HepG2 (cell line): ENCODE measurements at regions not wholly inside any gene's neighbourhood (a gene's known extent, or its start where the extent isn't known, plus 50 kb on each side); places are given as distances from the start of the nearest gene placed in this dataset.

Source experiments
- ATAC-seq: fragments of 200-7000 bp; cut with Tn5 transposase; 3 replicates; pipeline ENCODE4 v1.9.1; 2020; ENCODE audit warnings: mild to moderate bottlenecking, moderate library complexity
- BruUV-seq: library from RNA; stranded (reverse); fragments of 400-500 nt; replicated peaks from 2 replicates; lab custom pipeline; 2021; lab: Mats Ljungman, UMichigan
- CTCF ChIA-PET: fragments of 300-600 bp; formaldehyde crosslinking; extraction: SDS; loops from one replicate; lab custom pipeline; 2021; ENCODE audit warnings: low total read pairs, inconsistent platforms, low intra/inter-chr PET ratio; lab: Yijun Ruan, JAX
- POLR2A ChIA-PET: fragments of 350-600 bp; sonication (Branson Sonifier 250); formaldehyde crosslinking; loops from one replicate; lab custom pipeline; 2020; ENCODE audit warnings: antibody characterized with exemption, inconsistent platforms; lab: Yijun Ruan, JAX
- DNase-seq: peaks from one replicate; pipeline ENCODE4 v3.0.0-alpha.2; 2015; ENCODE audit warnings: low spot score
- FAIRE-seq: peaks from 3 replicates; lab custom pipeline; 2011; peaks lifted over from hg19 to GRCh38; lab: Jason Lieb, UNC
- H2AFZ ChIP-seq: one replicate; pipeline ENCODE4 v1.6.1; 2011; ENCODE audit warnings: low read length, inconsistent platforms
- H3K27ac ChIP-seq: fragments of 300-600 bp; 3 replicates; pipeline ENCODE4 v1.8.0; 2011; ENCODE audit warnings: mixed run types, mild to moderate bottlenecking, mixed read lengths, low read length, inconsistent platforms; ENCODE audit not compliant: insufficient read depth; ENCODE audit errors: extremely low read length
- H3K27me3 ChIP-seq, 2 experiments: fragments of 200-600 bp in 1 of 2; 2 replicates in 1 of 2; 3 replicates in 1 of 2; pipeline versions ENCODE4 v1.6.0 to v1.8.0; 2011; ENCODE audit warnings: low read length in 2 of 2, mild to moderate bottlenecking in 2 of 2, moderate library complexity in 2 of 2, inconsistent platforms in 1 of 2; ENCODE audit not compliant: insufficient read depth in 2 of 2, control insufficient read depth in 1 of 2
- H3K36me3 ChIP-seq, 2 experiments: fragments of 200-600 bp in 1 of 2; replicated peaks in 1 of 2; 2 replicates in 1 of 2; 3 replicates in 1 of 2; pipeline versions ENCODE4 v1.5.1 to v1.8.0; 2011; ENCODE audit warnings: low read length in 2 of 2, inconsistent platforms in 1 of 2; ENCODE audit not compliant: insufficient read depth in 2 of 2, control insufficient read depth in 1 of 2
- H3K4me1 ChIP-seq: 2 replicates; pipeline ENCODE4 v1.5.1; 2012; ENCODE audit warnings: low read length, inconsistent platforms; ENCODE audit not compliant: insufficient read depth
- H3K4me2 ChIP-seq: 2 replicates; pipeline ENCODE4 v1.6.0; 2011; ENCODE audit warnings: low read depth, low read length, inconsistent platforms
- H3K4me3 ChIP-seq, 3 experiments: fragments of 200-600 bp in 1 of 3; sonication (generic), shearing (Covaris generic) in 1 of 3; replicated peaks in 1 of 3; 2 replicates each; pipeline ENCODE4 v1.5.1; 2011 to 2016; ENCODE audit warnings: low read length in 3 of 3, inconsistent platforms in 2 of 3, low read depth in 2 of 3, mild to moderate bottlenecking in 2 of 3, control low read depth in 1 of 3, mixed read lengths in 1 of 3; ENCODE audit not compliant: insufficient read depth in 1 of 3
- H3K79me2 ChIP-seq: one replicate; pipeline ENCODE4 v1.6.1; 2011; ENCODE audit warnings: low read length, inconsistent platforms; ENCODE audit not compliant: insufficient read depth
- H3K9ac ChIP-seq: 2 replicates; pipeline ENCODE4 v1.6.0; 2011; ENCODE audit warnings: mild to moderate bottlenecking, low read depth, low read length, inconsistent platforms; ENCODE audit not compliant: insufficient read depth
- H3K9me3 ChIP-seq: 2 replicates; pipeline ENCODE4 v1.5.1; 2012; ENCODE audit warnings: mild to moderate bottlenecking, low read length
- H4K20me1 ChIP-seq: 2 replicates; pipeline ENCODE4 v1.6.0; 2011; ENCODE audit warnings: inconsistent platforms, mild to moderate bottlenecking, low read length, moderate library complexity; ENCODE audit not compliant: insufficient read depth
- ARHGAP35 ChIP-seq: sonication (generic); formaldehyde crosslinking; IDR thresholded peaks from 2 replicates; pipeline ENCODE4 v1.9.0; 2022; ENCODE audit warnings: mild to moderate bottlenecking, inconsistent platforms, moderate library complexity, missing genetic modification reagents, borderline replicate concordance
- IKZF1 ChIP-seq: fragments of 450-650 bp; IDR thresholded peaks from 2 replicates; pipeline ENCODE4 v1.7.1; 2016
- NFAT5 ChIP-seq: sonication (generic); formaldehyde crosslinking; IDR thresholded peaks from 2 replicates; pipeline ENCODE4 v1.4.0; 2020; ENCODE audit warnings: missing genetic modification reagents
- POGK ChIP-seq: sonication (generic); formaldehyde crosslinking; conservative IDR thresholded peaks from 2 replicates; pipeline ENCODE4 v1.8.0; 2022; ENCODE audit warnings: mild to moderate bottlenecking, moderate library complexity, missing genetic modification reagents
- PTBP1 ChIP-seq: fragments of 200-400 bp; formaldehyde crosslinking; IDR thresholded peaks from 2 replicates; pipeline ENCODE4 v1.6.1; 2018; ENCODE audit warnings: low read length, low read depth; ENCODE audit not compliant: poor library complexity, severe bottlenecking
- ZFP37 ChIP-seq: sonication (generic); formaldehyde crosslinking; IDR thresholded peaks from 2 replicates; pipeline ENCODE4 v1.4.0; 2020; ENCODE audit warnings: missing genetic modification reagents, borderline replicate concordance
- ZNF333 ChIP-seq: sonication (generic); formaldehyde crosslinking; IDR thresholded peaks from 2 replicates; pipeline ENCODE4 v1.4.0; 2020; ENCODE audit warnings: mild to moderate bottlenecking, missing genetic modification reagents, borderline replicate concordance
- ZNF691 ChIP-seq: sonication (generic); formaldehyde crosslinking; IDR thresholded peaks from 2 replicates; pipeline ENCODE4 v1.4.0; 2020; ENCODE audit warnings: missing genetic modification reagents, low read depth, mild to moderate bottlenecking, borderline replicate concordance
- WGBS: methylation state at CpG from one replicate; pipeline ENCODE4 v1.1.6; 2017; ENCODE audit warnings: low lambda C conversion rate; 5-methylcytosine and 5-hydroxymethylcytosine counted together
- in situ Hi-C: cut with HindIII; loops from 2 replicates; pipeline ENCODE4 v1.10.0; 2017; ENCODE audit warnings: low pct_unique_long_range_greater_than_20kb; ENCODE audit not compliant: extremely low pct_ligation_motif_present
- intact Hi-C: fragments of 100-400 bp; cut with micrococcal nuclease; formaldehyde crosslinking; loops from one replicate; pipeline ENCODE4 v1.10.0; 2022; ENCODE audit not compliant: unreplicated experiment

GRCh38 chr2:238694136-238694755 lies 153.6 kb upstream of the TWIST2 start:
- Histone ChIP-seq H3K9ac (no peak overlapping the region), H3K79me2 (no peaks in the 10 kb centered on the region), H4K20me1 (no peaks in the 10 kb centered on the region), H2AFZ (no peak overlapping the region), H3K27me3 (peaks cover 11 to 56% of the 10 kb centered on the region in 2 experiments), H3K27ac (no peak overlapping the region), H3K4me1 (0 out of 2 replicates have a peak, but pooled peaks cover 7% of the 10 kb centered on the region), H3K4me3 (no peak overlapping the region), H3K4me2 (no peak overlapping the region), H3K9me3 (no peaks in the 10 kb centered on the region), H3K36me3 (no peaks in the 10 kb centered on the region)
- no peak for TF ChIP-seq ZFP37 (CRISPR knock-in tag)
- 0 out of 2 replicates have a peak, but pooled peaks have one; percentile 82 for TF ChIP-seq IKZF1
- intact Hi-C loops: no loop called here
- DNase-seq (no peak), ATAC-seq (no peak), FAIRE-seq (no peak)
- no TSS peak for BruUV-seq
- WGBS: 24% methylated on average over 8 of the region's 8 CpGs
- in situ Hi-C loops: no loop called here
- ChIA-PET CTCF (no interaction called here), POLR2A (no interaction called here)

- Histone ChIP-seq H2AFZ (no peak overlapping the region), H3K4me3 (no peak overlapping the region), H3K4me1 (0 out of 2 replicates have a peak, but pooled peaks cover 7% of the 10 kb centered on the region), H3K27ac (no peak overlapping the region), H3K9me3 (no peaks in the 10 kb centered on the region), H3K9ac (no peak overlapping the region), H3K4me2 (no peak overlapping the region), H3K36me3 (no peaks in the 10 kb centered on the region), H3K79me2 (no peaks in the 10 kb centered on the region), H3K27me3 (peaks cover 9 to 55% of the 10 kb centered on the region in 2 experiments), H4K20me1 (no peaks in the 10 kb centered on the region)
- no peak for ATAC-seq
- BruUV-seq: no TSS peak
- 38% methylated on average over 6 of the region's 6 CpGs for WGBS
- FAIRE-seq: no peak
- intact Hi-C loops: no loop called here
- in situ Hi-C loops: no loop called here
- CTCF ChIA-PET: no interaction called here
- POLR2A ChIA-PET: no interaction called here
- DNase-seq: no peak
- TF ChIP-seq ARHGAP35 (no peak), POGK (CRISPR knock-in tag) (no peak), NFAT5 (CRISPR knock-in tag) (no peak), ZNF691 (CRISPR knock-in tag) (no peak), ZNF333 (CRISPR knock-in tag) (no peak), PTBP1 (no peak)
These were observed 153.0 kb upstream of the TWIST2 start for GRCh38 chr2:238694922-238695321.
